Small intestine (tissue), 7 donors: ENCODE measurements at regions not wholly inside any gene's neighbourhood (a gene's known extent, or its start where the extent isn't known, plus 50 kb on each side); places are given as distances from the start of the nearest gene placed in this dataset.

ENCODE experiments used
- DNase-seq, 2 donors: peaks; one replicate each; pipeline versions ENCODE4 v3.0.0 to v3.0.0-alpha.2; 2013
- FAIRE-seq: peaks from 2 replicates; lab custom pipeline; 2012; peaks lifted over from hg19 to GRCh38; lab: Jason Lieb, UNC
- H3K27ac ChIP-seq, 3 donors: one replicate each; pipeline ENCODE4 v1.5.1; 2013; ENCODE audit warnings: low read length in 2 of 3, mild to moderate bottlenecking in 2 of 3, control low read depth in 1 of 3, inconsistent platforms in 1 of 3, low read depth in 1 of 3, moderate library complexity in 1 of 3
- H3K27me3 ChIP-seq, 3 donors: one replicate each; pipeline ENCODE4 v1.6.1; 2013; ENCODE audit warnings: low read length in 3 of 3, inconsistent platforms in 1 of 3; ENCODE audit not compliant: control insufficient read depth in 3 of 3, insufficient read depth in 3 of 3
- H3K36me3 ChIP-seq, 3 donors: one replicate each; pipeline ENCODE4 v1.6.1; 2013; ENCODE audit warnings: low read length in 3 of 3, inconsistent platforms in 1 of 3, low read depth in 1 of 3, mild to moderate bottlenecking in 1 of 3, moderate library complexity in 1 of 3; ENCODE audit not compliant: control insufficient read depth in 3 of 3, insufficient read depth in 2 of 3
- H3K4me1 ChIP-seq, 3 donors: one replicate each; pipeline ENCODE4 v1.6.1; 2013; ENCODE audit warnings: low read length in 2 of 3, inconsistent platforms in 1 of 3, low read depth in 1 of 3, mild to moderate bottlenecking in 1 of 3, moderate library complexity in 1 of 3; ENCODE audit not compliant: control insufficient read depth in 3 of 3, insufficient read depth in 2 of 3
- H3K4me3 ChIP-seq, 3 donors: one replicate each; pipeline ENCODE4 v1.5.1; 2013; ENCODE audit warnings: low read length in 3 of 3, control low read depth in 1 of 3, inconsistent platforms in 1 of 3, low read depth in 1 of 3, mild to moderate bottlenecking in 1 of 3, moderate library complexity in 1 of 3
- H3K9me3 ChIP-seq, 2 donors: one replicate each; pipeline ENCODE4 v1.6.1; 2013; ENCODE audit warnings: low read depth in 1 of 2, low read length in 1 of 2; ENCODE audit not compliant: control insufficient read depth in 2 of 2, insufficient read depth in 1 of 2
- WGBS, 3 donors: extraction: QIAGEN DNeasy Blood & Tissue Kit; methylation state at CpG; one replicate each; pipeline ENCODE4 v1.1.7; 2013; 5-methylcytosine and 5-hydroxymethylcytosine counted together
- donor health status: healthy with polysubstance abuse.
- donor health status: control.
- donor health status: control.
- donor health status: Bipolar disorder and iron deficiency.
- donor health status: healthy.

GRCh38 chr3:157695586-157695985 lies 192.4 kb upstream of the VEPH1 start:
- no peaks in the 10 kb centered on the region for H3K9me3 ChIP-seq
- no peak overlapping the region for H3K27ac ChIP-seq
- DNase-seq (no peak), FAIRE-seq (no peak)
- H3K4me3 ChIP-seq = no peak overlapping the region
- no peaks in the 10 kb centered on the region for H3K27me3 ChIP-seq
- no peaks in the 10 kb centered on the region for H3K36me3 ChIP-seq
- H3K4me1 ChIP-seq = no peaks in the 10 kb centered on the region

DNA sequence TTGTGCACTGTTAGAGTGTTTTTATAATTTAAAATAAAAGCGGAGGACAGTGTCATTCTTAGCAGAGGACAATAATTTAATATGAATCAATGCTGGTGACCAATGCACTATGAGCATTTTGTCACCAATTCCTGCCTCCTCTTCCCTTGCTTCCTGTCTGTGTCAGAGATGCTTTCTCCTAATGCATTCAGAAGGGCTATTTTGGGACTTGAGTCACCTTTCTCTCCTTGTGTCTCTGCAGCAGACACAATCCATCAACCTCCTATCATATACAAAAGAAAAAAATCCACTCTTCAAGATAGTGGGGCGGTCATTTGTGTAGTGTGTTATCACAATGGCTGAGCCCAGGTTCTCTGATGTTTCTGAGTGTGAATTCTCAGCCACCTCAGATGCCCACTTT lies 191.9 kb upstream of the VEPH1 start:
- WGBS, 3 donors = 75 to 85% (median 82%) methylated on average over 2 of the region's 2 CpGs
- Histone ChIP-seq H3K9me3 (no peaks in the 10 kb centered on the region), H3K4me3 (no peak overlapping the region), H3K4me1 (no peaks in the 10 kb centered on the region), H3K27me3 (no peaks in the 10 kb centered on the region), H3K27ac (no peak overlapping the region), H3K36me3 (no peaks in the 10 kb centered on the region)
- FAIRE-seq (no peak), DNase-seq (no peak)

- no peak overlapping the region for H3K27ac ChIP-seq
- DNase-seq (no peak), FAIRE-seq (no peak)
- no peaks in the 10 kb centered on the region for H3K9me3 ChIP-seq
- no peaks in the 10 kb centered on the region for H3K36me3 ChIP-seq
- H3K4me1 ChIP-seq = no peaks in the 10 kb centered on the region
- 67 to 76% (median 72%) methylated on average over 1 of the region's 1 CpG for WGBS, 3 donors
- no peaks in the 10 kb centered on the region for H3K27me3 ChIP-seq
- H3K4me3 ChIP-seq = no peak overlapping the region
Measured at GRCh38 chr3:157693762-157694161, 190.5 kb upstream of the VEPH1 start.

- no peak overlapping the region for H3K27ac ChIP-seq
- H3K27me3 ChIP-seq = no peaks in the 10 kb centered on the region
- DNase-seq (no peak), FAIRE-seq (no peak)
- no peak overlapping the region for H3K4me3 ChIP-seq
- no peaks in the 10 kb centered on the region for H3K36me3 ChIP-seq
- no peaks in the 10 kb centered on the region for H3K4me1 ChIP-seq
- WGBS, 3 donors = 80 to 90% (median 84%) methylated on average over 1 of the region's 1 CpG
- H3K9me3 ChIP-seq = no peaks in the 10 kb centered on the region
Measured at GRCh38 chr3:157692468-157692867, 189.3 kb upstream of the VEPH1 start.

DNA sequence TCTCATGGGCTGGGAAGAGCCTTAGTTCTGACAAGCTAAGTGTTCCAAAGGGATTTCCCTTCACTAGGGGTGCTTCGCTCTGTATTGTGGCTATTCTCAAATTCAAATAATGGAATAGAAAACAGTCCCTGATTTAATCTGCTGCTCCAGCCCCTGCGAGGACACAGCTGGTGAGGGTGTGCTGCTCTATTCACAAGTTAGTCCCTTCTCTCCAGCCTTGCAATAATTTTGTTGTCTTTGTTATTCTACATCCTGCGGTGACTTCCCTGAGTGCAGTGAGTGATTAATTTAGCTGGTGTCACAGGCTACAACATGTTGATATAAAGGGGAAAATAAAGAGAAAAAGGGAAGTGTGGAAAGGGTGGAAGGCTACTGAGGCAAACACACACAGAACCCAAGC lies 180.5 kb upstream of the VEPH1 start:
- no peak overlapping the region for H3K4me3 ChIP-seq
- WGBS, 3 donors = 56 to 83% (median 78%) methylated on average over 3 of the region's 3 CpGs
- no peak overlapping the region for H3K27ac ChIP-seq
- H3K36me3 ChIP-seq = no peaks in the 10 kb centered on the region
- no peaks in the 10 kb centered on the region for H3K27me3 ChIP-seq
- DNase-seq = no peak
- H3K4me1 ChIP-seq = no peaks in the 10 kb centered on the region
- peaks cover 0 to 4% of the 10 kb centered on the region in 2 donors for H3K9me3 ChIP-seq
- FAIRE-seq = no peak

DNA sequence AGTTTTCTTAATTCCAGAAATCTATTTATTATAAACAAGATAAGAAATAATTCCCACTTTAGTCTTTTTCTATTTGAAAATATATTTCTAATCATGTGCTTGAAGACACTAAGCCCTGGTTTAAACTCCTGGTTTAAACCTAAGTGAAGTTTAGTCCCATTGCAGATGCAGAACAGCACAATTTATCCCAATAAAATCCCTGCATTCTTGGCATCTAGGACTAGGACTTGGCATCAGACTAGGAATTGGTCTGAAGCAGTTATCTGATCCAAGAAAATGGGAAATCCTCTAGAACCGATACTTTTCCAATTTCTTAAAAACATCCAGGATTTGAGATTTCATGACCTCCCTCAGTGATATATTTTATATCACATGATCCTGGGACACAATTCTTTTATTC lies 168.8 kb upstream of the VEPH1 start:
- no peaks in the 10 kb centered on the region for H3K9me3 ChIP-seq
- FAIRE-seq (no peak), DNase-seq (no peak)
- 46 to 91% (median 87%) methylated on average over 1 of the region's 1 CpG for WGBS, 3 donors
- no peak overlapping the region for H3K4me3 ChIP-seq
- H3K4me1 ChIP-seq = no peaks in the 10 kb centered on the region
- no peaks in the 10 kb centered on the region for H3K36me3 ChIP-seq
- H3K27me3 ChIP-seq = no peaks in the 10 kb centered on the region
- H3K27ac ChIP-seq = no peak overlapping the region

- FAIRE-seq = no peak
- Histone ChIP-seq H3K4me1 (no peaks in the 10 kb centered on the region), H3K36me3 (no peaks in the 10 kb centered on the region), H3K4me3 (no peak overlapping the region), H3K9me3 (no peaks in the 10 kb centered on the region), H3K27me3 (no peaks in the 10 kb centered on the region), H3K27ac (no peak overlapping the region)
- no peak for DNase-seq
- 67 to 73% (median 73%) methylated on average over 3 of the region's 3 CpGs for WGBS, 3 donors
Measured at GRCh38 chr3:157671656-157672055, 168.4 kb upstream of the VEPH1 start.

DNA sequence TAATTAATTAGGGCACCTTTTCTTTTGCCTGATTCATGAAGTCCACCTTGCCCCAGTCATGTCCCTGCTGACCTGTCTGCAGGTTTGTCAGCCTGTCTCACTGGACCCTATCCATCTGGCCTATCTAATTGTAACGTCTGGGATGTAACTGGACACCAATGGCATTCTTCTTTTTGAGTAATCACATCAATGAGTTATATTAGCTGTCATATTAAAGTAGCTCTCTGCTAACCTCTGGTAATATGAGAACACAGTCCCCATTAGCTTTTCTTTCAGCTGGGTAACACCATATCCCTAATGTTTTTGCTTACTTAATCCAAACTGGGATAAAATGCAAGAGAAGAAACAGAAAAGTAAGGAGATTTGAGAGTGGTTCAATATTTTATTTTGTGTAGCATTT lies 166.2 kb upstream of the VEPH1 start:
- H3K36me3 ChIP-seq = no peaks in the 10 kb centered on the region
- no peaks in the 10 kb centered on the region for H3K9me3 ChIP-seq
- no peak for FAIRE-seq
- no peak overlapping the region for H3K27ac ChIP-seq
- no peaks in the 10 kb centered on the region for H3K4me1 ChIP-seq
- no peaks in the 10 kb centered on the region for H3K27me3 ChIP-seq
- no peak for DNase-seq
- WGBS, 3 donors = 14 to 30% (median 29%) methylated on average over 1 of the region's 1 CpG
- H3K4me3 ChIP-seq = no peak overlapping the region

GRCh38 chr3:157667493-157667892 lies 164.3 kb upstream of the VEPH1 start:
- Histone ChIP-seq H3K36me3 (no peaks in the 10 kb centered on the region), H3K27ac (no peak overlapping the region), H3K4me1 (no peaks in the 10 kb centered on the region), H3K9me3 (no peaks in the 10 kb centered on the region), H3K27me3 (no peaks in the 10 kb centered on the region), H3K4me3 (no peak overlapping the region)
- DNase-seq (no peak), FAIRE-seq (no peak)
- WGBS, 3 donors = 34 to 65% (median 45%) methylated on average over 2 of the region's 2 CpGs
